SK-N-MC (cell line): ENCODE measurements at regions not wholly inside any gene's neighbourhood (a gene's known extent, or its start where the extent isn't known, plus 50 kb on each side); places are given as distances from the start of the nearest gene placed in this dataset.
"Not testable (repeated sequence)": the region's sequence is repeated elsewhere in the genome, so short reads cannot be mapped to it uniquely, and the experiment has no call there.

Source experiments
- DNase-seq: peaks from one replicate; pipeline ENCODE4 v3.0.0-alpha.2; 2011; ENCODE audit warnings: low read depth, low spot score
- H3K27ac ChIP-seq: fragments of 200-600 bp; sonication (generic); 2 replicates; pipeline ENCODE4 v1.5.1; 2016; ENCODE audit warnings: mixed run types
- H3K36me3 ChIP-seq: fragments of 200-600 bp; sonication (generic); 2 replicates; pipeline ENCODE4 v1.6.1; 2017; ENCODE audit warnings: antibody characterized with exemption, low read length, mixed read lengths; ENCODE audit not compliant: insufficient read depth
- H3K4me3 ChIP-seq: fragments of 200-600 bp; sonication (generic); 2 replicates; pipeline ENCODE4 v1.5.1; 2016
- H3K9ac ChIP-seq: fragments of 200-600 bp; sonication (generic); 2 replicates; pipeline ENCODE4 v1.8.0; 2017; ENCODE audit warnings: mixed run types, mixed read lengths; ENCODE audit not compliant: insufficient read length
- H3K9me3 ChIP-seq: fragments of 200-600 bp; sonication (generic); 2 replicates; pipeline ENCODE4 v1.6.1; 2017; ENCODE audit warnings: low read depth, mild to moderate bottlenecking, antibody characterized with exemption, low read length, moderate library complexity, mixed read lengths
- EZH2 ChIP-seq: fragments of 200-600 bp; sonication (generic); IDR thresholded peaks from one replicate; pipeline ENCODE4 v1.6.1; 2017; ENCODE audit warnings: antibody characterized with exemption
- FOXP2 ChIP-seq: optimal IDR thresholded peaks from 2 replicates; pipeline ENCODE3; 2011; ENCODE audit warnings: mild to moderate bottlenecking, moderate library complexity; ENCODE audit not compliant: insufficient read depth; ENCODE audit errors: extremely low read length, control extremely low read depth
- POLR2AphosphoS5 ChIP-seq: IDR thresholded peaks from 2 replicates; pipeline ENCODE4 v1.6.1; 2012; ENCODE audit warnings: mild to moderate bottlenecking, low read depth, low read length, borderline replicate concordance

DNA sequence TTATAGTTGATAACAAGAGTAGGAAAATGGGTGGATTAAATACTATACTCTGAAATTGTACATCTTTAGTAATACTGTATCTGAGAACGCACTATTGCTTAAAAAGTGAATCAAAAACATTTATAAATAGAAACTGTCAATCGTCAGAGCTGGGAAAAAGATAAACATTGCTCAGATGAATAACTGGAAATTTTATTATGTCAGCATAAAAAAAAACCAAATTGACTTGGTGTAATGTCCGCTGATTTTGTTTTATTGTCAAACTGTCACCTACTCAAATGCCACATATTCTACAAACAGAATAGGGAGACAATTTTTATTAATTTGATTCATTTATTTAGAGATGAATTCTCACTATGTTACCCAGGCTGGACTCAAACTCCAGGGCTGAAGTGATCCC, 109.3 kb upstream of the TMTC1 start:
- no peak for DNase-seq
- Histone ChIP-seq H3K36me3 (no peaks in the 10 kb centered on the region), H3K4me3 (no peak overlapping the region), H3K9me3 (no peaks in the 10 kb centered on the region), H3K27ac (no peak overlapping the region), H3K9ac (no peak overlapping the region)
- TF ChIP-seq POLR2AphosphoS5 (no peak), FOXP2 (no peak), EZH2 (no peak)

DNA sequence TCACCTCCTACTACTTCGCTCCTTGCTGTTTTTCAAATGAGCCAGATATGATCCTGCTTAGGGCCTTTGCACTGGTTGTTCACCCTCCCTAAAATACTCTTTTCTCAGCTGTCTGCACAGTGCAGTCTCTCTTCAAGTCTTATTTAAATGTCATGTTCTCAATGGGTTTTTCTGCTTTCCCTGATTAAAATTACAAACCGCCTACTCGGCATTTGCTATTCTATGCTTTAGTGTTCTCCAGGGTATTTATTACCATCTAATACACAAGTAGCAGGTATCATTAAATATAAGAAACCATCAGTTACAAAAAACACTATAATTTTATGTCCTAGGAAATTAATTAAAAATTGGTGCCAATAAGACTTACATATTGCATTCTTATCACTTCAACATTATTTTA, 108.0 kb upstream of the TMTC1 start:
- TF ChIP-seq FOXP2, result no peak
- no peak for TF ChIP-seq POLR2AphosphoS5

DNA sequence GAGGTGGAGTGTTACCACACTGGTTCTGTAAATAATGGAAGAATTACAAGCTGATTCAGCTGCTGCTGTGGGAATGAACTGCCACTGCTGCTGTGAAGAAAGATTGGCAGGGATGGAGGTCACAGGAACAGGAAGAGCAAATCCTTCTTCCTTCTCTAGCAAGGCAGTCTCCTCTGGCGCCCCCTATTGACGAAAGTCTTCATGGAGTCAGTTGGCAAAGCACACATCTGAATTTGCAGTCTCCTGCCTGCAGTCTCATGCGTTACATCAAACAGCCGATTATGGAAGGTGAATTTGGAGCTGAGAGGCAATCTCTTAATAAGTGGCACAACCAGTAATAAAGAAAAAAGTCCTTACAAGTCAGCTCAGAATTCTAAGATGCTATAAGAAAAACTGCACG, 106.0 kb upstream of the TMTC1 start:
- no peak overlapping the region for H3K4me3 ChIP-seq
- TF ChIP-seq POLR2AphosphoS5 (no peak), FOXP2 (no peak), EZH2 (no peak)
- no peak for DNase-seq
- no peaks in the 10 kb centered on the region for H3K9me3 ChIP-seq
- no peak overlapping the region for H3K27ac ChIP-seq
- no peak overlapping the region for H3K9ac ChIP-seq
- no peaks in the 10 kb centered on the region for H3K36me3 ChIP-seq

More for the DNA sequence above, 108.0 kb upstream of the TMTC1 start:
- Histone ChIP-seq H3K27ac (no peak overlapping the region), H3K36me3 (no peaks in the 10 kb centered on the region), H3K4me3 (no peak overlapping the region), H3K9ac (no peak overlapping the region), H3K9me3 (no peaks in the 10 kb centered on the region)
- DNase-seq, result no peak

- TF ChIP-seq POLR2AphosphoS5 (no peak), EZH2 (no peak), FOXP2 (no peak)
- no peak overlapping the region for H3K4me3 ChIP-seq
- no peak for DNase-seq
- no peaks in the 10 kb centered on the region for H3K36me3 ChIP-seq
- H3K9me3 ChIP-seq, result no peaks in the 10 kb centered on the region
- no peak overlapping the region for H3K9ac ChIP-seq
- no peak overlapping the region for H3K27ac ChIP-seq
Measured at GRCh38 chr12:29888777-29889176, 105.0 kb upstream of the TMTC1 start.

DNA sequence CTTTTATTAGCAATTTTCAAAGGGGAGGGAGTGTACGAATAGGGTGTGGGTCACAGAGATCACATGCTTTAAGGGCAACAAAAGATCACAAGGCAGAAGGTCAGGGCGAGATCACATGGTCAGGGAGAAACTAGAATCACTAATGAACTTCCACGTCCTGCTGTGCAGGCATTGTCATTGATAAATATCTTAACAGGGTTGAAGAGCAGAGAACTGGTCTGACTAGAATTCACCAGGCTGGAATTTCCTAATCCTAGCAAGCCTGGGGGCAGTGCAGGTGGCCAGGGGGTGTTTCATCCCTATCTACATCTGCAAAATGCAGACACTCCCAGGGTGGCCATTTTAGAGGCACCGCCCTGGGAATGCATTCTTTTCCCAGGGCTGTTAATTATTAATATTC, 101.2 kb upstream of the TMTC1 start:
- not testable (repeated sequence) for H3K9me3 ChIP-seq, DNase-seq, H3K36me3 ChIP-seq, H3K4me3 ChIP-seq, H3K27ac ChIP-seq, H3K9ac ChIP-seq

GRCh38 chr12:29883941-29884554, 100.3 kb upstream of the TMTC1 start:
- TF ChIP-seq FOXP2 (no peak), POLR2AphosphoS5 (no peak), EZH2 (no peak)
- Histone ChIP-seq H3K36me3 (no peaks in the 10 kb centered on the region), H3K4me3 (no peak overlapping the region), H3K9me3 (no peaks in the 10 kb centered on the region), H3K27ac (no peak overlapping the region), H3K9ac (no peak overlapping the region)
- DNase-seq, result no peak

GRCh38 chr12:29883525-29883924, 99.8 kb upstream of the TMTC1 start:
- Histone ChIP-seq H3K9ac (no peak overlapping the region), H3K4me3 (no peak overlapping the region), H3K27ac (no peak overlapping the region), H3K9me3 (no peaks in the 10 kb centered on the region), H3K36me3 (no peaks in the 10 kb centered on the region)
- TF ChIP-seq EZH2 (no peak), POLR2AphosphoS5 (no peak), FOXP2 (no peak)
- no peak for DNase-seq

DNA sequence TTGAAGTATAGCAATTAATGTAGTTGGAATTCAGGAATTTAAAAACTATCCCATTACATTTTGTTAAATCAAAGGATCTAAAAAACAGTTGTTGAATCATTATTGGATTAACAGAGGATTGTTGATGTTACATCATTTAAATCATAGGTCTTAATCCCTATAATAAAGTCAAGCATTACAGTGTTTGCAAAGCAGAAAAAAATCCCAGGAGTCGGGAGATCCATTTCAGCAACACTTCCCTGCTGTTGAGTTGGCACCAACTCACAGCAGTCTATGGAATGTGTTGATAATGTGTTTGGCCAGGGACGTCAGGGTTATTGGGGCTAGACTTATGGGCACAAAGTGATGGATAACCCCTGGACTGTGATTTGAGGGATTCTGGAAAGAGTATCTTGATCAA, 99.1 kb upstream of the TMTC1 start:
- no peak for DNase-seq
- Histone ChIP-seq H3K27ac (no peak overlapping the region), H3K4me3 (no peak overlapping the region), H3K9me3 (no peaks in the 10 kb centered on the region), H3K9ac (no peak overlapping the region), H3K36me3 (no peaks in the 10 kb centered on the region)
- TF ChIP-seq EZH2 (no peak), FOXP2 (no peak)

DNA sequence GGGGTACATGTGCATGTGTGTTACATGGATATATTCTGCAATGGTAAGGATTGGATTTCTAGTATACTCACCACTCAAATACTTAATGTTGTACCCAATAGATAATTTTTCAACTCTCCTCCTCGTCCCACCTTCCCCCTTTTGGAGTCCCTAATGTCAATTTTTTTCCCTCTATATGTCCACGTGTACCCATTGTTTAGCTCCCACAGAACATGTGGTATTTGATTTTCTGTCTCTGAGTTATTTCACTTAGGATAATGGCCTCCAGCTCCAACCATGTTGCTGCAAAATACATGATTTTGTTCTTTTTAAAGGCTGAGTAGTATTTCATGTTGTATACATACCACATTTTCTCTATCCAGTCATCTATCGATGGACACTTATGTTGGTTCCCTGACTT, 97.2 kb upstream of the TMTC1 start:
- no peak for TF ChIP-seq POLR2AphosphoS5
- no peak for TF ChIP-seq FOXP2
- H3K9me3 ChIP-seq, result no peaks in the 10 kb centered on the region

DNA sequence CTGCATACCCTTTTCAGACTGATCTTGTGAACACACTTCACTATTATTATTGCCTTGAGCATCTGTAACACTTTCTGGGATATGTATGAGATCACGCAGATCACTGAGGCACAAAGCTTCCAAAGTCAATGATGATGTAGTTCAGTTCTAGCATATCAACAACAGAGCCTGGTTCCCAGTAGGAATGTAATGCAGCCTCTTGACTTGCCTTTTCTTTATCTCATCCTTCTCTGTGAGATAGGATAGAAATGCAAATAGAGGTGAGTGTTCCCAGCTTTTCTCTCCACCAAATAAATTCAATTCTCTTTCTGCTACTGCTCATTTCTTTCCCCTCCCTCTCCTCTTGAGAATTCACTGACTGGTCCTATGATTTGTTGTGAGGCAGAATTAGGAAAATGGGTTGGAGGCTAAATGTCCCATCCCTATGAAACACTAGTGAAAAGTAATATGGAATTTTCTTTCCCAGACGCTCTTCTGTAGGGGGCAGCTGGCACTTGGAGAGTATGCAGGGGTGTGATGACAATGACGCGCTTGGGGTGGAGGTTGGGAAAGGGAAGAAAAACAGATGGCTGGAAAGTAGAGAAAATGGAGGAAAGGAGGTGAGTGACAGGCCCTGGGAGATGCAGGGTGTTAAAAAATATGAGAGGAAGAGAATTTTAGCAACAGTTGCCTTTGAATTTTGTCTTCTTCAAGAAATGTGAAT, 96.0 kb upstream of the TMTC1 start:
- Histone ChIP-seq H3K27ac (no peak overlapping the region), H3K4me3 (no peak overlapping the region), H3K9me3 (no peaks in the 10 kb centered on the region), H3K9ac (no peak overlapping the region), H3K36me3 (no peaks in the 10 kb centered on the region)
- TF ChIP-seq POLR2AphosphoS5 (no peak), EZH2 (no peak), FOXP2 (no peak)
- DNase-seq, result no peak

More for the DNA sequence above, 97.2 kb upstream of the TMTC1 start:
- no peaks in the 10 kb centered on the region for H3K36me3 ChIP-seq
- no peak overlapping the region for H3K9ac ChIP-seq
- no peak overlapping the region for H3K4me3 ChIP-seq
- H3K27ac ChIP-seq, result no peak overlapping the region
- no peak for DNase-seq
